ENCODE measurements at regions not wholly inside any gene's neighbourhood (a gene's known extent, or its start where the extent isn't known, plus 50 kb on each side); places are given as distances from the start of the nearest gene placed in this dataset.

GRCh38 chr11:16440136-16440535 is 83.8 kb upstream of the SOX6 start:
- ChIA-PET POLR2A (no interaction called here), CTCF (no interaction called here)
- no peaks in the 10 kb centered on the region for H3K4me1 ChIP-seq (ENCODE audit: control insufficient read depth, insufficient read depth, low read length)
- H3K27me3 ChIP-seq (ENCODE audit: control insufficient read depth, insufficient read depth, low read length) = no peaks in the 10 kb centered on the region
- BruUV-seq (replicated peaks) = no TSS peak
- H3K4me3 ChIP-seq (ENCODE audit: low read depth in 2 of 2, low read length in 2 of 2) = no peak overlapping the region
- no peak for DNase-seq (ENCODE audit: low read depth, low spot score)
- no peak for ATAC-seq
- TF ChIP-seq TCF7L2 (IDR thresholded peaks at IDR 0.05; ENCODE audit: low read depth, low read length) (no peak), SIN3A (IDR thresholded peaks at IDR 0.05; ENCODE audit: borderline replicate concordance, insufficient read depth, low read depth, low read length) (no peak), POLR2AphosphoS5 (IDR thresholded peaks at IDR 0.05; ENCODE audit: low read depth, low read length) (no peak)
- TF ChIP-seq, protein P1, sequence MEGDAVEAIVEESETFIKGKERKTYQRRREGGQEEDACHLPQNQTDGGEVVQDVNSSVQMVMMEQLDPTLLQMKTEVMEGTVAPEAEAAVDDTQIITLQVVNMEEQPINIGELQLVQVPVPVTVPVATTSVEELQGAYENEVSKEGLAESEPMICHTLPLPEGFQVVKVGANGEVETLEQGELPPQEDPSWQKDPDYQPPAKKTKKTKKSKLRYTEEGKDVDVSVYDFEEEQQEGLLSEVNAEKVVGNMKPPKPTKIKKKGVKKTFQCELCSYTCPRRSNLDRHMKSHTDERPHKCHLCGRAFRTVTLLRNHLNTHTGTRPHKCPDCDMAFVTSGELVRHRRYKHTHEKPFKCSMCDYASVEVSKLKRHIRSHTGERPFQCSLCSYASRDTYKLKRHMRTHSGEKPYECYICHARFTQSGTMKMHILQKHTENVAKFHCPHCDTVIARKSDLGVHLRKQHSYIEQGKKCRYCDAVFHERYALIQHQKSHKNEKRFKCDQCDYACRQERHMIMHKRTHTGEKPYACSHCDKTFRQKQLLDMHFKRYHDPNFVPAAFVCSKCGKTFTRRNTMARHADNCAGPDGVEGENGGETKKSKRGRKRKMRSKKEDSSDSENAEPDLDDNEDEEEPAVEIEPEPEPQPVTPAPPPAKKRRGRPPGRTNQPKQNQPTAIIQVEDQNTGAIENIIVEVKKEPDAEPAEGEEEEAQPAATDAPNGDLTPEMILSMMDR (IDR thresholded peaks at IDR 0.05) = no peak
- TF ChIP-seq, protein P2, sequence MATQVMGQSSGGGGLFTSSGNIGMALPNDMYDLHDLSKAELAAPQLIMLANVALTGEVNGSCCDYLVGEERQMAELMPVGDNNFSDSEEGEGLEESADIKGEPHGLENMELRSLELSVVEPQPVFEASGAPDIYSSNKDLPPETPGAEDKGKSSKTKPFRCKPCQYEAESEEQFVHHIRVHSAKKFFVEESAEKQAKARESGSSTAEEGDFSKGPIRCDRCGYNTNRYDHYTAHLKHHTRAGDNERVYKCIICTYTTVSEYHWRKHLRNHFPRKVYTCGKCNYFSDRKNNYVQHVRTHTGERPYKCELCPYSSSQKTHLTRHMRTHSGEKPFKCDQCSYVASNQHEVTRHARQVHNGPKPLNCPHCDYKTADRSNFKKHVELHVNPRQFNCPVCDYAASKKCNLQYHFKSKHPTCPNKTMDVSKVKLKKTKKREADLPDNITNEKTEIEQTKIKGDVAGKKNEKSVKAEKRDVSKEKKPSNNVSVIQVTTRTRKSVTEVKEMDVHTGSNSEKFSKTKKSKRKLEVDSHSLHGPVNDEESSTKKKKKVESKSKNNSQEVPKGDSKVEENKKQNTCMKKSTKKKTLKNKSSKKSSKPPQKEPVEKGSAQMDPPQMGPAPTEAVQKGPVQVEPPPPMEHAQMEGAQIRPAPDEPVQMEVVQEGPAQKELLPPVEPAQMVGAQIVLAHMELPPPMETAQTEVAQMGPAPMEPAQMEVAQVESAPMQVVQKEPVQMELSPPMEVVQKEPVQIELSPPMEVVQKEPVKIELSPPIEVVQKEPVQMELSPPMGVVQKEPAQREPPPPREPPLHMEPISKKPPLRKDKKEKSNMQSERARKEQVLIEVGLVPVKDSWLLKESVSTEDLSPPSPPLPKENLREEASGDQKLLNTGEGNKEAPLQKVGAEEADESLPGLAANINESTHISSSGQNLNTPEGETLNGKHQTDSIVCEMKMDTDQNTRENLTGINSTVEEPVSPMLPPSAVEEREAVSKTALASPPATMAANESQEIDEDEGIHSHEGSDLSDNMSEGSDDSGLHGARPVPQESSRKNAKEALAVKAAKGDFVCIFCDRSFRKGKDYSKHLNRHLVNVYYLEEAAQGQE (IDR thresholded peaks at IDR 0.05; ENCODE audit: insufficient read depth in 1 of 2, low read depth in 2 of 2, low read length in 1 of 2) = no peak
- intact Hi-C loops (cut with micrococcal nuclease; ENCODE audit: unreplicated experiment) = no loop called here
- H3K9me3 ChIP-seq (ENCODE audit: control insufficient read depth, insufficient read depth, low read depth, low read length) = no peaks in the 10 kb centered on the region
- no peaks in the 10 kb centered on the region for H3K36me3 ChIP-seq (ENCODE audit: control insufficient read depth, insufficient read depth, low read length)
- in situ Hi-C loops (cut with HindIII; ENCODE audit: low pct_unique_long_range_greater_than_20kb, low sequenced_read_pairs) = no loop called here
- H3K27ac ChIP-seq (ENCODE audit: low read length) = no peak overlapping the region

GRCh38 chr11:16434036-16434435 is 77.7 kb upstream of the SOX6 start:
- ATAC-seq = no peak
- H3K27ac ChIP-seq (ENCODE audit: low read length) = no peak overlapping the region
- DNase-seq (ENCODE audit: low read depth, low spot score) = no peak
- in situ Hi-C loops (cut with HindIII; ENCODE audit: low pct_unique_long_range_greater_than_20kb, low sequenced_read_pairs) (no loop called here), intact Hi-C loops (cut with micrococcal nuclease; ENCODE audit: unreplicated experiment) (no loop called here)
- POLR2A ChIA-PET = no interaction called here
- BruUV-seq (replicated peaks) = no TSS peak
- no peaks in the 10 kb centered on the region for H3K36me3 ChIP-seq (ENCODE audit: control insufficient read depth, insufficient read depth, low read length)
- H3K27me3 ChIP-seq (ENCODE audit: control insufficient read depth, insufficient read depth, low read length) = no peaks in the 10 kb centered on the region
- no peaks in the 10 kb centered on the region for H3K4me1 ChIP-seq (ENCODE audit: control insufficient read depth, insufficient read depth, low read length)
- CTCF ChIA-PET = no interaction called here
- no peaks in the 10 kb centered on the region for H3K9me3 ChIP-seq (ENCODE audit: control insufficient read depth, insufficient read depth, low read depth, low read length)
- H3K4me3 ChIP-seq (ENCODE audit: low read depth in 2 of 2, low read length in 2 of 2) = no peak overlapping the region
- no peak for TF ChIP-seq TCF7L2 (IDR thresholded peaks at IDR 0.05; ENCODE audit: low read depth, low read length)
- TF ChIP-seq, protein P1 (IDR thresholded peaks at IDR 0.05) = no peak
- TF ChIP-seq, protein P2 (IDR thresholded peaks at IDR 0.05; ENCODE audit: insufficient read depth in 1 of 2, low read depth in 2 of 2, low read length in 1 of 2) = no peak
- TF ChIP-seq POLR2AphosphoS5 (IDR thresholded peaks at IDR 0.05; ENCODE audit: low read depth, low read length) = no peak
- no peak for TF ChIP-seq SIN3A (IDR thresholded peaks at IDR 0.05; ENCODE audit: borderline replicate concordance, insufficient read depth, low read depth, low read length)
